HEK293T (cell line): ENCODE measurements at regions not wholly inside any gene's neighbourhood (a gene's known extent, or its start where the extent isn't known, plus 50 kb on each side); places are given as distances from the start of the nearest gene placed in this dataset.

ENCODE experiments used
- CTCF ChIA-PET: fragments of 350-600 bp; formaldehyde crosslinking; extraction: SDS; loops from one replicate; lab custom pipeline; 2021; ENCODE audit warnings: antibody characterized with exemption, inconsistent platforms; lab: Yijun Ruan, JAX
- POLR2A ChIA-PET: fragments of 350-600 bp; formaldehyde crosslinking; extraction: SDS; loops from one replicate; lab custom pipeline; 2020; ENCODE audit warnings: antibody characterized with exemption, inconsistent platforms; lab: Yijun Ruan, JAX
- DNase-seq: peaks from one replicate; pipeline ENCODE4 v3.0.0; 2012; ENCODE audit warnings: mixed read lengths; ENCODE audit errors: extremely low spot score
- ARNT ChIP-seq: fragments of 450-650 bp; IDR thresholded peaks from 2 replicates; pipeline ENCODE4 v1.6.1; 2017; ENCODE audit warnings: mild to moderate bottlenecking
- BHLHE40 ChIP-seq: fragments of 450-650 bp; IDR thresholded peaks from 2 replicates; pipeline ENCODE4 v1.6.1; 2016; ENCODE audit warnings: mild to moderate bottlenecking, moderate library complexity, borderline replicate concordance
- CTBP1 ChIP-seq: fragments of 450-650 bp; IDR thresholded peaks from 2 replicates; pipeline ENCODE4 v1.6.1; 2016; ENCODE audit warnings: borderline replicate concordance
- ELF4 ChIP-seq: fragments of 450-650 bp; IDR thresholded peaks from 2 replicates; pipeline ENCODE4 v1.6.1; 2017; ENCODE audit warnings: antibody characterized with exemption
- FOXA1 ChIP-seq: fragments of 450-650 bp; IDR thresholded peaks from 2 replicates; pipeline ENCODE4 v1.6.1; 2016; ENCODE audit warnings: mild to moderate bottlenecking
- FOXK2 ChIP-seq: fragments of 450-650 bp; IDR thresholded peaks from 2 replicates; pipeline ENCODE4 v1.6.1; 2016; ENCODE audit warnings: mild to moderate bottlenecking
- FOXM1 ChIP-seq: fragments of 450-650 bp; IDR thresholded peaks from 2 replicates; pipeline ENCODE4 v1.6.1; 2017; ENCODE audit warnings: mild to moderate bottlenecking, borderline replicate concordance
- HDGF ChIP-seq: fragments of 450-650 bp; IDR thresholded peaks from 2 replicates; pipeline ENCODE4 v1.6.1; 2017; ENCODE audit warnings: antibody characterized with exemption, borderline replicate concordance
- L3MBTL2 ChIP-seq: fragments of 450-650 bp; conservative IDR thresholded peaks from 2 replicates; pipeline ENCODE4 v1.6.1; 2016; ENCODE audit warnings: mild to moderate bottlenecking
- LEF1 ChIP-seq: fragments of 450-650 bp; IDR thresholded peaks from 2 replicates; pipeline ENCODE4 v1.6.1; 2017; ENCODE audit warnings: mild to moderate bottlenecking, borderline replicate concordance
- NFRKB ChIP-seq: fragments of 450-650 bp; IDR thresholded peaks from 2 replicates; pipeline ENCODE4 v1.6.1; 2016; ENCODE audit warnings: mild to moderate bottlenecking, moderate library complexity
- SP1 ChIP-seq: fragments of 450-650 bp; IDR thresholded peaks from 2 replicates; pipeline ENCODE4 v1.6.1; 2017
- SUZ12 ChIP-seq: fragments of 450-650 bp; IDR thresholded peaks from 2 replicates; pipeline ENCODE4 v1.6.1; 2016; ENCODE audit warnings: mild to moderate bottlenecking
- TARDBP ChIP-seq: fragments of 450-650 bp; IDR thresholded peaks from 2 replicates; pipeline ENCODE4 v1.6.1; 2016
- ZNF384 ChIP-seq: fragments of 450-650 bp; IDR thresholded peaks from 2 replicates; pipeline ENCODE4 v1.6.1; 2016
- TF ChIP-seq, protein P1 (sequence below): fragments of 450-650 bp; IDR thresholded peaks from 2 replicates; pipeline ENCODE4 v1.6.1; 2016

DNA sequence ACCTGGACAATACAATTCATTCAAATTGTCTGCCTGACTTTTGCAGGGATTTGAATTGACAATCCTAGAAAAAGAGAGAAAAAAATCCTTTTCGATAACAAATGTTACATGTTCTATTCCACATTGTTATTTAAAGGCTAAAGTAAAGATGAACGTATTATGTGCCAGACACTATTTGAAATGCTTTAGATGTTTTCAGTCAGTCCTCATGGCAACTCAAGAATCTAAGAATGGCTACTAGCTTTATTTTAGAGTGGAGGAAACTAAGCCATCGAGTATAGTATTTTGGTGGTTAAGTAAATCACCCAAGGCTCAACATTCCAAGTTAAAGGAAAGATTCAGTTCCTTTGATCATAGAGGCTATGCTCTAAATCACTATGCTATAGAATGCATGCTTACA is 558.6 kb upstream of the MAN1A1 start:
- TF ChIP-seq SP1 = no peak
- no peak for TF ChIP-seq CTBP1
- TF ChIP-seq, protein P1, sequence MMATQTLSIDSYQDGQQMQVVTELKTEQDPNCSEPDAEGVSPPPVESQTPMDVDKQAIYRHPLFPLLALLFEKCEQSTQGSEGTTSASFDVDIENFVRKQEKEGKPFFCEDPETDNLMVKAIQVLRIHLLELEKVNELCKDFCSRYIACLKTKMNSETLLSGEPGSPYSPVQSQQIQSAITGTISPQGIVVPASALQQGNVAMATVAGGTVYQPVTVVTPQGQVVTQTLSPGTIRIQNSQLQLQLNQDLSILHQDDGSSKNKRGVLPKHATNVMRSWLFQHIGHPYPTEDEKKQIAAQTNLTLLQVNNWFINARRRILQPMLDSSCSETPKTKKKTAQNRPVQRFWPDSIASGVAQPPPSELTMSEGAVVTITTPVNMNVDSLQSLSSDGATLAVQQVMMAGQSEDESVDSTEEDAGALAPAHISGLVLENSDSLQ = no peak
- TF ChIP-seq L3MBTL2 = no peak
- TF ChIP-seq ZNF384 = no peak
- no peak for TF ChIP-seq HDGF
- no peak for TF ChIP-seq FOXA1
- no peak for TF ChIP-seq LEF1
- TF ChIP-seq BHLHE40 = no peak
- no peak for TF ChIP-seq TARDBP
- no peak for TF ChIP-seq NFRKB
- no peak for TF ChIP-seq ARNT
- no peak for TF ChIP-seq FOXK2
- TF ChIP-seq SUZ12 = no peak
- no peak for TF ChIP-seq ELF4
- ChIA-PET CTCF (no interaction called here), POLR2A (no interaction called here)
- DNase-seq = no peak

DNA sequence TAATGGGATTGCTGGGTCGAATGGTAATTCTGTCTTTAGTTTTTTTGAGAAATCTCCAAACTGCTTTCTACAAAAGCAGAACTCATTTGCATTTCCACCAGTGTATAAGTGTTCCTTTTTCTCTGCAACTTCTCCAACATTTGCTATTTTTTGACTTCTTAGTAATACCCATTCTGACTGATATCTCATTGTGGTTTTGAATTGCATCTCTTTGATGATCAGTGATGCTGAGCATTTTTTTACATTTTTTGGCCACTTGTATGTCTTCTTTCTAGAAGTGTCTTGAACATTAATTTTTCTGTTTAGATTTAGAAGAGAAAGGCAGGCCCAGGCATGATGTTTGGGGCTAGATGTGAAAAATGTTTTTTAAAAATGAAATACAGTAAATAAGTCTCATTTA is 553.1 kb upstream of the MAN1A1 start:
- POLR2A ChIA-PET = no interaction called here
- TF ChIP-seq NFRKB (no peak), ARNT (no peak), HDGF (no peak), FOXK2 (no peak), FOXA1 (no peak), LEF1 (no peak), FOXM1 (no peak), TARDBP (no peak), L3MBTL2 (no peak), SP1 (no peak), ZNF384 (no peak)
- TF ChIP-seq, protein P1 = no peak
- CTCF ChIA-PET = no interaction called here
- DNase-seq = no peak

DNA sequence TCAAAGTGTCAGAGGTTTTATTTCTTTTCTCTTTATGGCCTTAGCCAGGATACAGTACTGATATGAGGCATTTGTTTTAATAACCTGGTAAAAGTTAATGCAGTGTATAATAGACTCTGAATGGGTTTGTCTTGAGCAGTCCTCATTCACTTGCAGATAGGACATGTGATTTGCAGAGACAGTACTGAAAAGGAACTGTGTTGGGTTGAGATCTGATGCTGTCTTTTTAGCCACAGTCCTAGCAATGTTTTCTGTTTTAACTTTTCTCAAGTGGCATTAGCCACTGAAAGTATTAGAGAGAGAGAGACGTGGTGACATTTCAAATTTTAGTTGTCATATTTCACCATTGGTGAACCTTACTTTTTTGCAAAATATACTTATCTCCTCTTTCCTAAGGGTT is 547.2 kb upstream of the MAN1A1 start:
- POLR2A ChIA-PET = no interaction called here
- CTCF ChIA-PET = no interaction called here
- TF ChIP-seq FOXK2 = no peak
- DNase-seq = no peak

DNA sequence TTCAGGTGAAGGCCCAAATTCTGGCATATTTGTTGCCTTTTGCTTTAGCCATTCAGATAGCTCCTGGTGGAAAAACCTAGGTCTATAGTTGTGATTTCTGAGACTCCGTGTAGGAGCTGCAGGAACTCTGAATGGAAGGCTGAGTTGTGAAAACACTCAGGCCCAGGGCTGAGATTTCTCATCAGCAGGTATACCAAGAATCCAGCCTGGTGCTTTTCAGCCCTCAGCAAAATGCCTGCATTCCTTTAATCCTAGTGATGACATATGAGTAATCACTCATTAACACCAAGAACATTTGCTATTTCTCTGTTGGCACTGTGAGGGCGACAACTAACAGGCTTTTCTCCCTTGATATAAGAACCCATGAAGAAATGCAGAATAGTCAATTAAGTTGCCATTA is 546.1 kb upstream of the MAN1A1 start:
- no peak for DNase-seq
- CTCF ChIA-PET = no interaction called here
- POLR2A ChIA-PET = no interaction called here
- TF ChIP-seq SUZ12 = no peak
- TF ChIP-seq SP1 = no peak
- no peak for TF ChIP-seq NFRKB
- no peak for TF ChIP-seq TARDBP
- TF ChIP-seq, protein P1 = no peak
- no peak for TF ChIP-seq CTBP1
- TF ChIP-seq FOXM1 = no peak
- no peak for TF ChIP-seq L3MBTL2
- TF ChIP-seq LEF1 = no peak
- TF ChIP-seq ZNF384 = no peak

DNA sequence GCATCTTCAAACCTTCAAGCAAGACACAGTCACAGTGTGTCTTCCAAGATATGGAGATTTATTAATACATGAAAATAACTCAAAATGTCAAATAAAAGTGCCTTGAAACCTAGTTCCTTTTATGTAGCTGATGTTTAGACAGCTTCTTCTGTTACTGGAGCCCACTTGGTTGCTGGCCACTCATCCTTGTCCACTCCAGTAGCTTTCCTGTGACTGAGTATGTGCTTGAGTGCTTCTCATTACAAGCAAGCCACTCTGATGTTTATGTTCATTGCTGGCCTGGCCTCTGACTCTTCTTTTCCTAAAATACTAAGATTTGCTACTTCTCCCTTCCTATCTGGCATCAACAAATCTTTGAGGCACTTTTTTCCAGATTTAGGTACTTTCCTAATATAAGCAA is 545.2 kb upstream of the MAN1A1 start:
- no peak for DNase-seq
- CTCF ChIA-PET = interaction anchor here (0.5 kb wide), 1 partner anchor 44 kb away, joined by 10 read pairs; no protein-coding TSS in a partner anchor
- POLR2A ChIA-PET = no interaction called here
- no peak for TF ChIP-seq TARDBP
- TF ChIP-seq NFRKB = no peak
- no peak for TF ChIP-seq ZNF384
- TF ChIP-seq SUZ12 = no peak
- no peak for TF ChIP-seq BHLHE40
- no peak for TF ChIP-seq FOXM1
- TF ChIP-seq L3MBTL2 = no peak
- TF ChIP-seq, protein P1 = no peak
- no peak for TF ChIP-seq CTBP1
- no peak for TF ChIP-seq SP1

DNA sequence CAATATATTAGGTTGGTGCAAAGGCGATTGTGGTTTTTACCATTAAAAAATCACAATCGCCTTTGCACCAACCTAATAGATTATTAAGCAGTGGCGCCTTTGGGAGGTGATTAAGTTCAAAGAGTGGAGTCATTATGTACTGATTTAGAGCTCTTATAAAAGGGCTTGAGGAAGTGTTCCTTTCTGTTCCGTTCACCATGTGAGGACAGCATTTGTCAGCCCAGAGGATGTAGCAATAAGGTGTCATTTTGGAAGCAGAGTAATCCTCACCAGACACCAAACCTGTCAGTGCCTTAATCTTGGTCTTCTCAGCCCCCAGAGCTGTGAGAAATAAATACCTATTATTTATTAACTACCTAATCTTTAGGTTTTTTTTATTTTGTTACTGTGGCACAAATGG is 542.1 kb upstream of the MAN1A1 start:
- DNase-seq = no peak
- CTCF ChIA-PET = no interaction called here
- POLR2A ChIA-PET = no interaction called here
- no peak for TF ChIP-seq FOXM1
- no peak for TF ChIP-seq HDGF
- no peak for TF ChIP-seq ZNF384
- no peak for TF ChIP-seq LEF1
- TF ChIP-seq, protein P1 = no peak
- no peak for TF ChIP-seq L3MBTL2
- no peak for TF ChIP-seq FOXA1
- TF ChIP-seq CTBP1 = no peak
- no peak for TF ChIP-seq BHLHE40
- no peak for TF ChIP-seq NFRKB
- no peak for TF ChIP-seq ELF4
